ENCODE measurements at regions not wholly inside any gene's neighbourhood (a gene's known extent, or its start where the extent isn't known, plus 50 kb on each side); places are given as distances from the start of the nearest gene placed in this dataset.
"Not testable (repeated sequence)": the region's sequence is repeated elsewhere in the genome, so short reads cannot be mapped to it uniquely, and the experiment has no call there.

- no peaks in the 10 kb centered on the region for H3K36me3 Mint-ChIP-seq (ENCODE audit: low read depth)
- ChIA-PET CTCF (no interaction called here), POLR2A (no interaction called here)
- no peak for DNase-seq
- H3K27ac Mint-ChIP-seq = no peak overlapping the region
- H3K27me3 Mint-ChIP-seq = peaks cover 18% of the 10 kb centered on the region
- H3K4me3 Mint-ChIP-seq = no peak overlapping the region
- peaks cover 19% of the 10 kb centered on the region for H3K9me3 Mint-ChIP-seq
- H3K4me1 Mint-ChIP-seq = no peaks in the 10 kb centered on the region
Measured at GRCh38 chr9:38172586-38172985, 103.6 kb upstream of the SHB start.

GRCh38 chr9:38171926-38172325, 102.9 kb upstream of the SHB start:
- H3K36me3 Mint-ChIP-seq (ENCODE audit: low read depth) = no peaks in the 10 kb centered on the region
- no peak overlapping the region for H3K27ac Mint-ChIP-seq
- peaks cover 16% of the 10 kb centered on the region for H3K27me3 Mint-ChIP-seq
- DNase-seq = no peak
- H3K4me3 Mint-ChIP-seq = no peak overlapping the region
- CTCF ChIA-PET = no interaction called here
- peaks cover 19% of the 10 kb centered on the region for H3K9me3 Mint-ChIP-seq
- no peaks in the 10 kb centered on the region for H3K4me1 Mint-ChIP-seq
- POLR2A ChIA-PET = no interaction called here

- Mint-ChIP-seq H3K9me3 (peaks cover 19% of the 10 kb centered on the region), H3K36me3 (ENCODE audit: low read depth) (no peaks in the 10 kb centered on the region), H3K4me3 (no peak overlapping the region), H3K27ac (no peak overlapping the region), H3K4me1 (no peaks in the 10 kb centered on the region), H3K27me3 (peaks cover 16% of the 10 kb centered on the region)
- ChIA-PET POLR2A (no interaction called here), CTCF (no interaction called here)
- DNase-seq = no peak
Measured at GRCh38 chr9:38171538-38171884, 102.5 kb upstream of the SHB start.

- H3K36me3 Mint-ChIP-seq (ENCODE audit: low read depth); H3K4me3 Mint-ChIP-seq; H3K27ac Mint-ChIP-seq; POLR2A ChIA-PET; CTCF ChIA-PET; H3K4me1 Mint-ChIP-seq; DNase-seq: not testable (repeated sequence)
- Mint-ChIP-seq H3K9me3 (peaks cover 19% of the 10 kb centered on the region), H3K27me3 (peaks cover 16% of the 10 kb centered on the region)
Measured at GRCh38 chr9:38170763-38171537, 101.9 kb upstream of the SHB start.

GRCh38 chr9:38170155-38170554, 101.1 kb upstream of the SHB start:
- DNase-seq; CTCF ChIA-PET; POLR2A ChIA-PET; H3K27ac Mint-ChIP-seq; H3K36me3 Mint-ChIP-seq (ENCODE audit: low read depth); H3K4me3 Mint-ChIP-seq; H3K4me1 Mint-ChIP-seq: not testable (repeated sequence)
- H3K9me3 Mint-ChIP-seq = peaks cover 19% of the 10 kb centered on the region
- peaks cover 16% of the 10 kb centered on the region for H3K27me3 Mint-ChIP-seq

- peaks cover 3% of the 10 kb centered on the region for H3K4me1 Mint-ChIP-seq
- POLR2A ChIA-PET = no interaction called here
- no peak overlapping the region for H3K4me3 Mint-ChIP-seq
- CTCF ChIA-PET = no interaction called here
- no peak overlapping the region for H3K27ac Mint-ChIP-seq
- H3K27me3 Mint-ChIP-seq = peaks cover 6% of the 10 kb centered on the region
- H3K9me3 Mint-ChIP-seq = peaks cover 15% of the 10 kb centered on the region
- H3K36me3 Mint-ChIP-seq (ENCODE audit: low read depth) = no peaks in the 10 kb centered on the region
- DNase-seq = no peak
Measured at GRCh38 chr9:38166501-38166900, 97.5 kb upstream of the SHB start.

GRCh38 chr9:38164659-38165221, 95.7 kb upstream of the SHB start:
- H3K9me3 Mint-ChIP-seq = peaks cover 1% of the 10 kb centered on the region
- CTCF ChIA-PET = interaction anchor here (1.7 kb wide), 1 partner anchor 251 kb away, joined by 6 read pairs; no protein-coding TSS in a partner anchor

GRCh38 chr9:38163518-38163917, 94.5 kb upstream of the SHB start:
- H3K9me3 Mint-ChIP-seq = no peaks in the 10 kb centered on the region
- H3K36me3 Mint-ChIP-seq (ENCODE audit: low read depth) = no peaks in the 10 kb centered on the region
- no peak for DNase-seq
- ChIA-PET POLR2A (no interaction called here), CTCF (interaction anchor here (1.4 kb wide), 1 partner anchor 12 kb away, joined by 3 read pairs; no protein-coding TSS in a partner anchor)
- no peaks in the 10 kb centered on the region for H3K27me3 Mint-ChIP-seq
- H3K4me1 Mint-ChIP-seq = peaks cover 3% of the 10 kb centered on the region
- H3K27ac Mint-ChIP-seq = no peak overlapping the region
- no peak overlapping the region for H3K4me3 Mint-ChIP-seq

More at GRCh38 chr9:38164659-38165221, 95.7 kb upstream of the SHB start:
- peaks cover 3% of the 10 kb centered on the region for H3K4me1 Mint-ChIP-seq
- POLR2A ChIA-PET = interaction anchor here (0.9 kb wide), 1 partner anchor 15 kb away, joined by 3 read pairs; no protein-coding TSS in a partner anchor
- no peak overlapping the region for H3K27ac Mint-ChIP-seq
- no peak for DNase-seq
- no peaks in the 10 kb centered on the region for H3K36me3 Mint-ChIP-seq (ENCODE audit: low read depth)
- H3K27me3 Mint-ChIP-seq = peaks cover 5% of the 10 kb centered on the region
- H3K4me3 Mint-ChIP-seq = no peak overlapping the region

GRCh38 chr9:38162332-38163211, 93.5 kb upstream of the SHB start:
- H3K4me1 Mint-ChIP-seq = peaks cover 3% of the 10 kb centered on the region
- POLR2A ChIA-PET = no interaction called here

GRCh38 chr9:38160613-38161215, 91.7 kb upstream of the SHB start:
- Mint-ChIP-seq H3K36me3 (ENCODE audit: low read depth) (no peaks in the 10 kb centered on the region), H3K9me3 (no peaks in the 10 kb centered on the region), H3K4me1 (peaks cover 3% of the 10 kb centered on the region), H3K27me3 (peaks cover 2% of the 10 kb centered on the region), H3K27ac (no peak overlapping the region), H3K4me3 (no peak overlapping the region)
- DNase-seq = peak; percentile 62
- ChIA-PET CTCF (interaction anchor here (1.0 to 3.8 kb wide), 10 partner anchors 15 to 247 kb away, joined by 3 to 44 read pairs (median 3); no protein-coding TSS in a partner anchor), POLR2A (no interaction called here)

More at GRCh38 chr9:38162332-38163211, 93.5 kb upstream of the SHB start:
- Mint-ChIP-seq H3K27me3 (no peaks in the 10 kb centered on the region), H3K9me3 (no peaks in the 10 kb centered on the region), H3K36me3 (ENCODE audit: low read depth) (no peaks in the 10 kb centered on the region), H3K27ac (no peak overlapping the region), H3K4me3 (no peak overlapping the region)
- DNase-seq = no peak
- CTCF ChIA-PET = interaction anchor here (1.2 to 3.8 kb wide), 4 partner anchors 9 to 249 kb away, joined by 3 to 44 read pairs (median 3); no protein-coding TSS in a partner anchor

- H3K4me1 Mint-ChIP-seq = peaks cover under 1% of the 10 kb centered on the region
- H3K4me3 Mint-ChIP-seq = no peak overlapping the region
Measured at GRCh38 chr9:38159599-38159998, 90.6 kb upstream of the SHB start.

GRCh38 chr9:38158628-38159027, 89.6 kb upstream of the SHB start:
- no peaks in the 10 kb centered on the region for H3K9me3 Mint-ChIP-seq
- H3K4me1 Mint-ChIP-seq = no peaks in the 10 kb centered on the region
- CTCF ChIA-PET = no interaction called here
- H3K27ac Mint-ChIP-seq = no peak overlapping the region
- DNase-seq = no peak
- POLR2A ChIA-PET = no interaction called here
- peaks cover 2% of the 10 kb centered on the region for H3K27me3 Mint-ChIP-seq
- no peaks in the 10 kb centered on the region for H3K36me3 Mint-ChIP-seq (ENCODE audit: low read depth)
- no peak overlapping the region for H3K4me3 Mint-ChIP-seq

More at GRCh38 chr9:38159599-38159998, 90.6 kb upstream of the SHB start:
- Mint-ChIP-seq H3K36me3 (ENCODE audit: low read depth) (no peaks in the 10 kb centered on the region), H3K27me3 (peaks cover 2% of the 10 kb centered on the region), H3K27ac (no peak overlapping the region), H3K9me3 (no peaks in the 10 kb centered on the region)
- ChIA-PET CTCF (interaction anchor here (1.1 to 3.8 kb wide), 6 partner anchors 9 to 246 kb away, joined by 3 to 44 read pairs (median 4); no protein-coding TSS in a partner anchor), POLR2A (no interaction called here)
- no peak for DNase-seq

- Mint-ChIP-seq H3K36me3 (ENCODE audit: low read depth) (no peaks in the 10 kb centered on the region), H3K9me3 (no peaks in the 10 kb centered on the region), H3K4me3 (no peak overlapping the region), H3K27me3 (peaks cover 2% of the 10 kb centered on the region), H3K27ac (no peak overlapping the region), H3K4me1 (no peaks in the 10 kb centered on the region)
- CTCF ChIA-PET = interaction anchor here (0.5 to 1.1 kb wide), 2 partner anchors 18 to 244 kb away, joined by 3 read pairs; no protein-coding TSS in a partner anchor
- DNase-seq = no peak
- POLR2A ChIA-PET = no interaction called here
Measured at GRCh38 chr9:38157711-38158110, 88.7 kb upstream of the SHB start.
